Upper lobe of left lung (tissue), 4 donors: ENCODE measurements at regions not wholly inside any gene's neighbourhood (a gene's known extent, or its start where the extent isn't known, plus 50 kb on each side); places are given as distances from the start of the nearest gene placed in this dataset.

ENCODE experiments used
- POLR2A ChIP-seq, 4 donors: fragments of 450-650 bp; IDR thresholded peaks; one replicate each; pipeline ENCODE4 v1.5.1; 2016 to 2017; ENCODE audit warnings: antibody characterized with exemption in 4 of 4, mild to moderate bottlenecking in 2 of 4
- TF ChIP-seq, protein P1 (sequence below), 6 experiments: fragments of 450-650 bp in 4 of 6; fragments of 200-600 bp in 2 of 6; sonication (generic) in 2 of 6; IDR thresholded peaks; one replicate each; pipeline ENCODE4 v1.5.1; 2016 to 2019; ENCODE audit warnings: antibody characterized with exemption in 6 of 6

DNA sequence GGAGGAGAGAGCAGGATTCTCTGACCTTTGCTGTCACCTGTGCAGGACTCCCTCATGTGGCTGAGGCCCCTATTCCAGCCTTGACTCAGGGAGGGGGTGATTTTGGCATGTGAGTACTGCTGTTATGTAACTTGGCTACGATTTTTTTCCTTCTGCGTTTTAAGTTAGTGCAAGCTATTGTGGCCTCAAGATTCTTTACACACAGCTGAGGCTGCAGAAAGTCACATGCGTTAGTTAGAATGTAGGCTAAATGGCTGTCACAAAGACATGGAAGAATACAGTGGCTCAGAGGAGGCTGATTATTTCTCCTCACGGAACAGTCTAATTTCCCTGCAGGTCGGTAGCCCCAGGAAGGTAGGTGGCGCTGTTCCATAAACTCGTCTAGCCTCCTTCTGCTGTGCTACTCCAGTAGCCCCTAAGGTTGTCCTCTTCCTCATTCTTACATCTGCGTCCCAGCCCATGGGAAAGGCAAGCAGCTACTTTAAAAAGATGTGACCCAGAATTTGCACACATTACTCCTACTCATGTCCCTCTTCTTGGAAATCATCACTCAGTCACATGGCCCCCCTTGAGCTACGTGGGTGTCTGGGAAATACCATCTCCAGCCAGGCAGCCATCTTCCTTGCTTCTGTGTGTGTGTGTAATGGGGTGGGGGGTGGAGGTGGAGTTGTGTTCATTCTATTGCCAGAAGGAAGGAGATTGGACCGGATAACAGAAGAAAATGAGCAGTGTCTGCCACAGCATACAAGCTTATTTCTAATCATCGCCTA, 486.6 kb downstream of the CCDC171 start:
- TF ChIP-seq, protein P1, sequence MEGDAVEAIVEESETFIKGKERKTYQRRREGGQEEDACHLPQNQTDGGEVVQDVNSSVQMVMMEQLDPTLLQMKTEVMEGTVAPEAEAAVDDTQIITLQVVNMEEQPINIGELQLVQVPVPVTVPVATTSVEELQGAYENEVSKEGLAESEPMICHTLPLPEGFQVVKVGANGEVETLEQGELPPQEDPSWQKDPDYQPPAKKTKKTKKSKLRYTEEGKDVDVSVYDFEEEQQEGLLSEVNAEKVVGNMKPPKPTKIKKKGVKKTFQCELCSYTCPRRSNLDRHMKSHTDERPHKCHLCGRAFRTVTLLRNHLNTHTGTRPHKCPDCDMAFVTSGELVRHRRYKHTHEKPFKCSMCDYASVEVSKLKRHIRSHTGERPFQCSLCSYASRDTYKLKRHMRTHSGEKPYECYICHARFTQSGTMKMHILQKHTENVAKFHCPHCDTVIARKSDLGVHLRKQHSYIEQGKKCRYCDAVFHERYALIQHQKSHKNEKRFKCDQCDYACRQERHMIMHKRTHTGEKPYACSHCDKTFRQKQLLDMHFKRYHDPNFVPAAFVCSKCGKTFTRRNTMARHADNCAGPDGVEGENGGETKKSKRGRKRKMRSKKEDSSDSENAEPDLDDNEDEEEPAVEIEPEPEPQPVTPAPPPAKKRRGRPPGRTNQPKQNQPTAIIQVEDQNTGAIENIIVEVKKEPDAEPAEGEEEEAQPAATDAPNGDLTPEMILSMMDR (IDR thresholded peaks at IDR 0.05): no peak
- TF ChIP-seq POLR2A (IDR thresholded peaks at IDR 0.05): no peak
